ENCODE measurements at regions not wholly inside any gene's neighbourhood (a gene's known extent, or its start where the extent isn't known, plus 50 kb on each side); places are given as distances from the start of the nearest gene placed in this dataset.

DNA sequence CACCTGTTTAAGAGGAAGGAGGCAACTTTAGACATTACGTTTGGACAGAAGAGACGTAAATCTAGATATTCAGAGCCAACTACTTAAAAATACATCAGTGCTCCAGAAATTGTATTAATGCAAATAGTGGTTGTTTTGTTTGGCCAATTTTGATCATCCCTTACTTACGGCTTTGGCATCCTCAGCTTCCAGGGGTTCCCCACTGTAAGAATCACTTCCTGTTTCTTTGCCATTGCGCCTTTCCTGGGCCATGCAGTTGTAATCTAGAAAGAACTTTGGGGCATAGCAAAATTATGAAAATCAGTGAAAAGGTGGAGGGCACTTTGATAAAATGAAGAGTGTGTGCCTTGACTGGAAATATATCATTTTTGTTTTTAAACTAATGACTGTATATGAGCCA is 537.2 kb upstream of the TLE4 start:
- H3K4me2 ChIP-seq (ENCODE audit: low read depth, low read length) = no peak overlapping the region
- DNase-seq = no peak
- H3K4me3 ChIP-seq (ENCODE audit: low read length) = no peak overlapping the region
- H3K4me1 ChIP-seq (ENCODE audit: low read length) = no peaks in the 10 kb centered on the region
- no peaks in the 10 kb centered on the region for H3K27me3 ChIP-seq (replicated peaks; ENCODE audit: insufficient read depth, low read length)
- H2AFZ ChIP-seq (ENCODE audit: low read length) = no peak overlapping the region
- H3K9me2 ChIP-seq (replicated peaks; ENCODE audit: insufficient read depth, low read length) = no peaks in the 10 kb centered on the region
- no peaks in the 10 kb centered on the region for H4K20me1 ChIP-seq (ENCODE audit: insufficient read depth, low read length)
- no peaks in the 10 kb centered on the region for H3K36me3 ChIP-seq (replicated peaks; ENCODE audit: insufficient read depth, low read length)
- no peaks in the 10 kb centered on the region for H3K79me2 ChIP-seq (ENCODE audit: low read length)
- no peak overlapping the region for H3K27ac ChIP-seq (ENCODE audit: low read length)
- TF ChIP-seq EZH2 (optimal IDR thresholded peaks at IDR 0.05; ENCODE audit: low read depth, low read length) = no peak
- TF ChIP-seq, protein P1, sequence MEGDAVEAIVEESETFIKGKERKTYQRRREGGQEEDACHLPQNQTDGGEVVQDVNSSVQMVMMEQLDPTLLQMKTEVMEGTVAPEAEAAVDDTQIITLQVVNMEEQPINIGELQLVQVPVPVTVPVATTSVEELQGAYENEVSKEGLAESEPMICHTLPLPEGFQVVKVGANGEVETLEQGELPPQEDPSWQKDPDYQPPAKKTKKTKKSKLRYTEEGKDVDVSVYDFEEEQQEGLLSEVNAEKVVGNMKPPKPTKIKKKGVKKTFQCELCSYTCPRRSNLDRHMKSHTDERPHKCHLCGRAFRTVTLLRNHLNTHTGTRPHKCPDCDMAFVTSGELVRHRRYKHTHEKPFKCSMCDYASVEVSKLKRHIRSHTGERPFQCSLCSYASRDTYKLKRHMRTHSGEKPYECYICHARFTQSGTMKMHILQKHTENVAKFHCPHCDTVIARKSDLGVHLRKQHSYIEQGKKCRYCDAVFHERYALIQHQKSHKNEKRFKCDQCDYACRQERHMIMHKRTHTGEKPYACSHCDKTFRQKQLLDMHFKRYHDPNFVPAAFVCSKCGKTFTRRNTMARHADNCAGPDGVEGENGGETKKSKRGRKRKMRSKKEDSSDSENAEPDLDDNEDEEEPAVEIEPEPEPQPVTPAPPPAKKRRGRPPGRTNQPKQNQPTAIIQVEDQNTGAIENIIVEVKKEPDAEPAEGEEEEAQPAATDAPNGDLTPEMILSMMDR (IDR thresholded peaks at IDR 0.05; ENCODE audit: low read length) = no peak
- no peak for TF ChIP-seq EZH2phosphoT487 (IDR thresholded peaks at IDR 0.05; ENCODE audit: low read length)
- H3K9ac ChIP-seq (ENCODE audit: low read length) = no peak overlapping the region
- no peaks in the 10 kb centered on the region for H3K9me3 ChIP-seq (replicated peaks; ENCODE audit: insufficient read depth, low read length)
- H3F3A ChIP-seq (ENCODE audit: insufficient read depth, low read length) = no peaks in the 10 kb centered on the region

DNA sequence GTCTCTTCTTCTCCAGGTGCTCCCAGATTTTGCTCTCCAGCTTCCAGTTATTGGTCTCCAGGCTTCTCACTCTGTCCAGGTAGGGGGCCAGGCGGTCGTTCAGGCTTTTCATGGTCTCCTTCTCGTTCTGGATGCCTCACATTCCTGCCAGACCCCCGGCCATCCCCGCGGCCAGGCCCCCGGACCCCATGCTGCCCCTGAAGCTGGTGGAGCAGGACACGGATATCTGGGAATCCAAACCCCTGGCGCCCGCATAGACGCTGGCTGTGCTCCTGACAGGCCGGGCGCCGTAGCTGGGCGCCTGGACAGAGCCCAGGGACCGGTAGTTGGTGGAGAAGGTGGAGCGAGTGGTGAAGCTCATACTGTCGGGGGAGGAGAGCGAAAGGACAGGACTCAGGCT is 534.4 kb upstream of the TLE4 start:
- no peaks in the 10 kb centered on the region for H4K20me1 ChIP-seq (ENCODE audit: insufficient read depth, low read length)
- H3K9me2 ChIP-seq (replicated peaks; ENCODE audit: insufficient read depth, low read length) = no peaks in the 10 kb centered on the region
- no peak overlapping the region for H3K9ac ChIP-seq (ENCODE audit: low read length)
- no peaks in the 10 kb centered on the region for H3K27me3 ChIP-seq (replicated peaks; ENCODE audit: insufficient read depth, low read length)
- no peaks in the 10 kb centered on the region for H3K9me3 ChIP-seq (replicated peaks; ENCODE audit: insufficient read depth, low read length)
- H2AFZ ChIP-seq (ENCODE audit: low read length) = no peak overlapping the region
- TF ChIP-seq, protein P1 (IDR thresholded peaks at IDR 0.05; ENCODE audit: low read length) = no peak
- no peak for TF ChIP-seq EZH2 (optimal IDR thresholded peaks at IDR 0.05; ENCODE audit: low read depth, low read length)
- TF ChIP-seq EZH2phosphoT487 (IDR thresholded peaks at IDR 0.05; ENCODE audit: low read length) = no peak
- no peaks in the 10 kb centered on the region for H3K4me1 ChIP-seq (ENCODE audit: low read length)
- no peaks in the 10 kb centered on the region for H3K79me2 ChIP-seq (ENCODE audit: low read length)
- no peak overlapping the region for H3K27ac ChIP-seq (ENCODE audit: low read length)
- DNase-seq = no peak
- no peaks in the 10 kb centered on the region for H3K36me3 ChIP-seq (replicated peaks; ENCODE audit: insufficient read depth, low read length)
- H3K4me3 ChIP-seq (ENCODE audit: low read length) = no peak overlapping the region
- no peaks in the 10 kb centered on the region for H3F3A ChIP-seq (ENCODE audit: insufficient read depth, low read length)
- no peak overlapping the region for H3K4me2 ChIP-seq (ENCODE audit: low read depth, low read length)

DNA sequence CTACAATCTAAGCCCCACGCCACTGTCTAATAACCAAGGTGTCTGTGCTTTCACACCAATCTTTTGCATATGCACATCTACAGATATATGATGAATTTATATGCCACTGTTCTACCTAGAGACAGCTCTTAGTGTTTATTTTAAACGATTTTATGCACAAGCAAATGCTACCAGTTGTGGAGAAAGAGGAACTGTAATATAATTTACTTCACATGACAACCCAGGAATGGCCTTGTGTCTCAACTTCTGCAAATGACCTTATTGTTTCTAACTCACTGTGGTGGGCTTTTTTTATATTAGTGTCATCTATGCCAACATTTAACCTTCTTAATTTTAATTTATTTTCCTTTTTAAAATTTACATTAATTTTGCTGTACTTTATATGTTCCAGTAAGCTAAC is 531.1 kb upstream of the TLE4 start:
- no peaks in the 10 kb centered on the region for H4K20me1 ChIP-seq (ENCODE audit: insufficient read depth, low read length)
- no peak for TF ChIP-seq EZH2phosphoT487 (IDR thresholded peaks at IDR 0.05; ENCODE audit: low read length)
- TF ChIP-seq EZH2 (optimal IDR thresholded peaks at IDR 0.05; ENCODE audit: low read depth, low read length) = no peak
- TF ChIP-seq, protein P1 (IDR thresholded peaks at IDR 0.05; ENCODE audit: low read length) = no peak
- H3K4me2 ChIP-seq (ENCODE audit: low read depth, low read length) = no peak overlapping the region

More for the DNA sequence above, 531.1 kb upstream of the TLE4 start:
- Histone ChIP-seq H2AFZ (ENCODE audit: low read length) (no peak overlapping the region), H3K27ac (ENCODE audit: low read length) (no peak overlapping the region), H3K36me3 (replicated peaks; ENCODE audit: insufficient read depth, low read length) (no peaks in the 10 kb centered on the region), H3K4me1 (ENCODE audit: low read length) (no peaks in the 10 kb centered on the region), H3K27me3 (replicated peaks; ENCODE audit: insufficient read depth, low read length) (no peaks in the 10 kb centered on the region), H3K79me2 (ENCODE audit: low read length) (no peaks in the 10 kb centered on the region), H3K4me3 (ENCODE audit: low read length) (no peak overlapping the region), H3F3A (ENCODE audit: insufficient read depth, low read length) (no peaks in the 10 kb centered on the region), H3K9me3 (replicated peaks; ENCODE audit: insufficient read depth, low read length) (no peaks in the 10 kb centered on the region), H3K9me2 (replicated peaks; ENCODE audit: insufficient read depth, low read length) (no peaks in the 10 kb centered on the region), H3K9ac (ENCODE audit: low read length) (no peak overlapping the region)
- DNase-seq = no peak
